ENCODE measurements at regions not wholly inside any gene's neighbourhood (a gene's known extent, or its start where the extent isn't known, plus 50 kb on each side); places are given as distances from the start of the nearest gene placed in this dataset.

GRCh38 chr7:94067506-94067905 lies 63.4 kb upstream of the BET1 start:
- no peaks in the 10 kb centered on the region for H3K9me3 Mint-ChIP-seq (ENCODE audit: unreplicated experiment)
- H3K4me1 Mint-ChIP-seq (ENCODE audit: unreplicated experiment) = peaks cover 14% of the 10 kb centered on the region
- no peak overlapping the region for H3K4me3 Mint-ChIP-seq (ENCODE audit: unreplicated experiment)
- no peak for TF ChIP-seq CTCF (IDR thresholded peaks at IDR 0.05)
- no peaks in the 10 kb centered on the region for H3K36me3 Mint-ChIP-seq (ENCODE audit: unreplicated experiment)
- DNase-seq (ENCODE audit: extremely low spot score, unreplicated experiment) = no peak
- H3K27ac Mint-ChIP-seq (ENCODE audit: unreplicated experiment) = no peak overlapping the region
- no peaks in the 10 kb centered on the region for H3K27me3 Mint-ChIP-seq (ENCODE audit: unreplicated experiment)

GRCh38 chr7:94069162-94069739 lies 65.1 kb upstream of the BET1 start:
- Mint-ChIP-seq H3K4me3 (ENCODE audit: unreplicated experiment) (no peak overlapping the region), H3K27me3 (ENCODE audit: unreplicated experiment) (no peaks in the 10 kb centered on the region), H3K36me3 (ENCODE audit: unreplicated experiment) (no peaks in the 10 kb centered on the region), H3K27ac (ENCODE audit: unreplicated experiment) (no peak overlapping the region), H3K9me3 (ENCODE audit: unreplicated experiment) (no peaks in the 10 kb centered on the region), H3K4me1 (ENCODE audit: unreplicated experiment) (peaks cover 14% of the 10 kb centered on the region)
- no peak for DNase-seq (ENCODE audit: extremely low spot score, unreplicated experiment)
- no peak for TF ChIP-seq CTCF (IDR thresholded peaks at IDR 0.05)

- H3K9me3 Mint-ChIP-seq (ENCODE audit: unreplicated experiment) = no peaks in the 10 kb centered on the region
- no peaks in the 10 kb centered on the region for H3K27me3 Mint-ChIP-seq (ENCODE audit: unreplicated experiment)
- no peak overlapping the region for H3K27ac Mint-ChIP-seq (ENCODE audit: unreplicated experiment)
- H3K36me3 Mint-ChIP-seq (ENCODE audit: unreplicated experiment) = peaks cover 2% of the 10 kb centered on the region
- no peak for DNase-seq (ENCODE audit: extremely low spot score, unreplicated experiment)
- TF ChIP-seq CTCF (IDR thresholded peaks at IDR 0.05) = no peak
- H3K4me3 Mint-ChIP-seq (ENCODE audit: unreplicated experiment) = no peak overlapping the region
- H3K4me1 Mint-ChIP-seq (ENCODE audit: unreplicated experiment) = no peaks in the 10 kb centered on the region
These were observed 76.4 kb upstream of the BET1 start for GRCh38 chr7:94080551-94080950.

- no peak for DNase-seq (ENCODE audit: extremely low spot score, unreplicated experiment)
- H3K36me3 Mint-ChIP-seq (ENCODE audit: unreplicated experiment) = peaks cover 2% of the 10 kb centered on the region
These were observed 78.0 kb upstream of the BET1 start for GRCh38 chr7:94082126-94082525.

More at GRCh38 chr7:94082126-94082525, 78.0 kb upstream of the BET1 start:
- no peaks in the 10 kb centered on the region for H3K9me3 Mint-ChIP-seq (ENCODE audit: unreplicated experiment)
- no peak for TF ChIP-seq CTCF (IDR thresholded peaks at IDR 0.05)
- H3K27ac Mint-ChIP-seq (ENCODE audit: unreplicated experiment) = no peak overlapping the region
- no peaks in the 10 kb centered on the region for H3K4me1 Mint-ChIP-seq (ENCODE audit: unreplicated experiment)
- no peaks in the 10 kb centered on the region for H3K27me3 Mint-ChIP-seq (ENCODE audit: unreplicated experiment)
- H3K4me3 Mint-ChIP-seq (ENCODE audit: unreplicated experiment) = no peak overlapping the region

All from osteocyte (in vitro differentiated cells).